ENCODE measurements at regions not wholly inside any gene's neighbourhood (a gene's known extent, or its start where the extent isn't known, plus 50 kb on each side); places are given as distances from the start of the nearest gene placed in this dataset.

GRCh38 chr6:119497988-119498727 is 148.6 kb upstream of the MAN1A1 start (continued):
- TF ChIP-seq MGA (IDR thresholded peaks at IDR 0.05) (no peak), ZFP36 (IDR thresholded peaks at IDR 0.05; ENCODE audit: low read depth, low read length, partially characterized antibody) (no peak), RBM17 (IDR thresholded peaks at IDR 0.05; ENCODE audit: borderline replicate concordance, low read depth, low read length) (no peak), KLF10 (CRISPR knock-in tag; IDR thresholded peaks at IDR 0.05) (no peak), HINFP (tag; conservative IDR thresholded peaks at IDR 0.05; ENCODE audit: low read depth) (0 out of 2 replicates have a peak, but pooled peaks have one; percentile 14), HMGXB4 (CRISPR knock-in tag; IDR thresholded peaks at IDR 0.05) (no peak), SIRT6 (IDR thresholded peaks at IDR 0.05; ENCODE audit: low read depth, low read length) (no peak), CREB5 (CRISPR knock-in tag; IDR thresholded peaks at IDR 0.05) (no peak), SMARCA4 (IDR thresholded peaks at IDR 0.05) (peak; percentile 62), KDM1A (IDR thresholded peaks at IDR 0.05) (peak in 1 of 2 experiments; percentile 49; a peak in 1 of 4 replicates)
